IMR-90 (cell line): ENCODE measurements at regions not wholly inside any gene's neighbourhood (a gene's known extent, or its start where the extent isn't known, plus 50 kb on each side); places are given as distances from the start of the nearest gene placed in this dataset.

Experiments used
- ATAC-seq: fragments of 200-7000 bp; cut with Tn5 transposase; 2 replicates; pipeline ENCODE4 v1.9.1; 2020; ENCODE audit warnings: low read depth, mild to moderate bottlenecking, moderate library complexity
- BruUV-seq: library from RNA; stranded (reverse); fragments of 400-500 nt; replicated peaks from 2 replicates; lab custom pipeline; 2021; lab: Mats Ljungman, UMichigan
- CTCF ChIA-PET: fragments of 300-600 bp; formaldehyde crosslinking; extraction: SDS; loops from one replicate; lab custom pipeline; 2021; ENCODE audit warnings: antibody characterized with exemption; lab: Yijun Ruan, JAX
- POLR2A ChIA-PET: fragments of 300-600 bp; sonication (Branson Sonifier 250); formaldehyde crosslinking; loops from one replicate; lab custom pipeline; 2022; ENCODE audit warnings: antibody characterized with exemption; ENCODE audit not compliant: unreplicated experiment; lab: Charles Lee
- DNase-seq: peaks from one replicate; pipeline ENCODE4 v3.0.0; 2013
- H2AFZ ChIP-seq: replicated peaks from 2 replicates; pipeline ENCODE3; 2013; ENCODE audit warnings: low read length, mild to moderate bottlenecking; ENCODE audit not compliant: poor library complexity
- H2AK5ac ChIP-seq: 2 replicates; pipeline ENCODE4 v1.6.1; 2013; ENCODE audit warnings: low read depth, low read length, inconsistent platforms
- H2AK9ac ChIP-seq: replicated peaks from 2 replicates; pipeline ENCODE3; 2013; ENCODE audit warnings: mild to moderate bottlenecking, low read depth, low read length, moderate library complexity; ENCODE audit not compliant: poor library complexity
- H2BK120ac ChIP-seq: 2 replicates; pipeline ENCODE4 v1.6.1; 2013; ENCODE audit warnings: low read depth, low read length, inconsistent platforms
- H2BK15ac ChIP-seq: 3 replicates; pipeline ENCODE4 v1.6.1; 2013; ENCODE audit warnings: low read depth, low read length, inconsistent platforms
- H2BK20ac ChIP-seq: 2 replicates; pipeline ENCODE4 v1.6.1; 2013; ENCODE audit warnings: low read depth, mild to moderate bottlenecking, inconsistent platforms, low read length, moderate library complexity
- H2BK5ac ChIP-seq: 2 replicates; pipeline ENCODE4 v1.6.1; 2013; ENCODE audit warnings: mild to moderate bottlenecking, low read depth, low read length, inconsistent platforms; ENCODE audit not compliant: poor library complexity, severe bottlenecking
- H3K14ac ChIP-seq: replicated peaks from 2 replicates; pipeline ENCODE4 v1.6.1; 2013; ENCODE audit warnings: low read depth, low read length, inconsistent platforms
- H3K18ac ChIP-seq: 2 replicates; pipeline ENCODE4 v1.6.1; 2013; ENCODE audit warnings: low read depth, low read length, control low read depth
- H3K23ac ChIP-seq: 2 replicates; pipeline ENCODE4 v1.6.1; 2013; ENCODE audit warnings: low read depth, low read length, inconsistent platforms
- H3K27ac ChIP-seq: 2 replicates; pipeline ENCODE4 v1.5.1; 2013; ENCODE audit warnings: mild to moderate bottlenecking, control low read depth, low read length; ENCODE audit not compliant: insufficient read depth
- H3K27me3 ChIP-seq: 2 replicates; pipeline ENCODE4 v1.6.1; 2013; ENCODE audit warnings: low read length; ENCODE audit not compliant: control insufficient read depth, insufficient read depth
- H3K36me3 ChIP-seq: 2 replicates; pipeline ENCODE4 v1.6.1; 2013; ENCODE audit warnings: low read length, mixed read lengths; ENCODE audit not compliant: control insufficient read depth, insufficient read depth
- H3K4ac ChIP-seq: 2 replicates; pipeline ENCODE4 v1.6.1; 2013; ENCODE audit warnings: low read depth, low read length, inconsistent platforms
- H3K4me1 ChIP-seq: 2 replicates; pipeline ENCODE4 v1.6.1; 2013; ENCODE audit warnings: low read length, mixed read lengths; ENCODE audit not compliant: control insufficient read depth, insufficient read depth
- H3K4me2 ChIP-seq: 2 replicates; pipeline ENCODE4 v1.6.1; 2013; ENCODE audit warnings: low read depth, mild to moderate bottlenecking, control low read depth, low read length, moderate library complexity
- H3K4me3 ChIP-seq: 2 replicates; pipeline ENCODE4 v1.5.1; 2013; ENCODE audit warnings: low read depth, mild to moderate bottlenecking, control low read depth, low read length, moderate library complexity; ENCODE audit not compliant: insufficient read depth
- H3K56ac ChIP-seq: 2 replicates; pipeline ENCODE4 v1.6.1; 2013; ENCODE audit warnings: low read length, inconsistent platforms; ENCODE audit not compliant: insufficient read depth; ENCODE audit errors: extremely low read depth
- H3K79me1 ChIP-seq, 2 experiments: 2 replicates each; pipeline ENCODE4 v1.6.1; 2013; ENCODE audit warnings: low read length in 2 of 2, inconsistent platforms in 1 of 2, low read depth in 1 of 2
- H3K9ac ChIP-seq: 2 replicates; pipeline ENCODE4 v1.6.1; 2013; ENCODE audit warnings: low read depth, low read length, control low read depth
- H3K9me1 ChIP-seq: 2 replicates; pipeline ENCODE4 v1.6.1; 2013; ENCODE audit warnings: low read length, inconsistent platforms; ENCODE audit not compliant: insufficient read depth
- H3K9me3 ChIP-seq: 2 replicates; pipeline ENCODE4 v1.6.1; 2013; ENCODE audit warnings: low read length; ENCODE audit not compliant: control insufficient read depth, insufficient read depth
- H4K20me1 ChIP-seq: 2 replicates; pipeline ENCODE4 v1.6.1; 2013; ENCODE audit warnings: low read length, inconsistent platforms; ENCODE audit not compliant: insufficient read depth
- H4K5ac ChIP-seq: 2 replicates; pipeline ENCODE4 v1.6.1; 2013; ENCODE audit warnings: mild to moderate bottlenecking, low read depth, low read length, control low read depth
- H4K8ac ChIP-seq, 2 experiments: 2 replicates each; pipeline ENCODE4 v1.6.1; 2013; ENCODE audit warnings: low read depth in 2 of 2, low read length in 2 of 2, control low read depth in 1 of 2, inconsistent platforms in 1 of 2
- H4K91ac ChIP-seq: 2 replicates; pipeline ENCODE4 v1.6.1; 2013; ENCODE audit warnings: low read depth, low read length, inconsistent platforms; ENCODE audit not compliant: insufficient read depth
- BHLHE40 ChIP-seq: fragments of 150-350 bp; IDR thresholded peaks from 2 replicates; pipeline ENCODE4 v1.6.1; 2016; ENCODE audit warnings: mild to moderate bottlenecking, low read depth, low read length
- CEBPB ChIP-seq: IDR thresholded peaks from 2 replicates; pipeline ENCODE4 v1.6.1; 2012; ENCODE audit warnings: low read depth, low read length, improper control_type of control experiment
- CHD1 ChIP-seq: IDR thresholded peaks from 2 replicates; pipeline ENCODE4 v1.6.1; 2012; ENCODE audit warnings: low read depth, low read length, improper control_type of control experiment
- FOS ChIP-seq: fragments of 150-350 bp; IDR thresholded peaks from 2 replicates; pipeline ENCODE4 v1.6.1; 2016; ENCODE audit warnings: low read depth, low read length
- NFE2L2 ChIP-seq: fragments of 150-350 bp; IDR thresholded peaks from 2 replicates; pipeline ENCODE4 v1.6.1; 2016; ENCODE audit warnings: low read depth, mild to moderate bottlenecking, low read length
- POLR2A ChIP-seq: IDR thresholded peaks from 2 replicates; pipeline ENCODE4 v1.6.1; 2012; ENCODE audit warnings: mild to moderate bottlenecking, low read depth, low read length
- RCOR1 ChIP-seq: IDR thresholded peaks from 2 replicates; pipeline ENCODE4 v1.6.1; 2012; ENCODE audit warnings: mild to moderate bottlenecking, low read length, improper control_type of control experiment; ENCODE audit not compliant: insufficient replicate concordance
- RFX5 ChIP-seq: IDR thresholded peaks from 2 replicates; pipeline ENCODE4 v1.8.0; 2012; ENCODE audit warnings: low read depth, mild to moderate bottlenecking, low read length, moderate library complexity
- SMC3 ChIP-seq: fragments of 150-350 bp; IDR thresholded peaks from 2 replicates; pipeline ENCODE4 v1.6.1; 2016; ENCODE audit warnings: low read depth, mild to moderate bottlenecking, antibody characterized with exemption, low read length, moderate library complexity
- WGBS, 2 experiments: methylation state at CpG; one replicate each; pipeline versions ENCODE4 v1.1.5 to v1.1.7; 2013; ENCODE audit warnings: missing lambda C conversion rate in 2 of 2; ENCODE audit not compliant: insufficient read length in 1 of 2; ENCODE audit errors: extremely low coverage in 2 of 2; 5-methylcytosine and 5-hydroxymethylcytosine counted together
- dilution Hi-C: fragments of 300-500 bp; cut with HindIII; formaldehyde crosslinking; loops from one replicate; pipeline ENCODE4 v1.14.3; 2018; ENCODE audit warnings: low sequenced_read_pairs; ENCODE audit not compliant: unreplicated experiment
- in situ Hi-C: fragments of 300-500 bp; cut with MboI; formaldehyde crosslinking; loops from 3 replicates; pipeline ENCODE4 v1.14.3; 2019; ENCODE audit warnings: low sequenced_read_pairs, inconsistent platforms, mixed read lengths
- intact Hi-C: fragments of 100-400 bp; cut with micrococcal nuclease; formaldehyde crosslinking; loops from 2 replicates; pipeline ENCODE4 v1.10.0; 2022
- TF ChIP-seq, protein P1 (sequence below): conservative IDR thresholded peaks from 2 replicates; pipeline ENCODE4 v1.5.1; 2012; ENCODE audit warnings: mild to moderate bottlenecking, low read depth, low read length, improper control_type of control experiment

DNA sequence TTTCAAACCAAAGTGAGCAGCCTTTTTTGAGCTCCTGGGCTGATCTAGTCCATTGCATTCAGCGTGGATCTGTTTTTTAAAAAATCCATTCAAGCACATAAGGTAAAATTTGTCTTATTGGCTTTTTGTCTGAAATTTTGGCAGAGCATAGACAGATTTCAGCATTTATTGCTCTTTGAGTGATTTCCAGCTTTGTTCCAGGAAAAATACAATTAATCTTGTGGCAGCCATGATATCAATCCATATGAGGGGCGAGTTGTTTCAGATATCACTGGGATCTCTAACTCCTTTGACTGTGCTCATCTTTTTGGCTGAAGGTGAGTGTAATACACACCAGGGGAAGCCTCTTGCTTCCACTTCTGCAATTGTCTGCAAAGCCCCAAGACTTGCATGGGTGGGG lies 523.9 kb downstream of the SLC4A3 start:
- no peak overlapping the region for H2BK20ac ChIP-seq

More for the DNA sequence above, 523.9 kb downstream of the SLC4A3 start:
- ATAC-seq (no peak), DNase-seq (no peak)
- Histone ChIP-seq H2BK15ac (no peak overlapping the region), H3K27me3 (no peaks in the 10 kb centered on the region), H3K23ac (no peak overlapping the region), H3K18ac (no peak overlapping the region), H3K79me1 (no peaks in the 10 kb centered on the region), H3K4ac (no peak overlapping the region), H4K5ac (no peak overlapping the region), H2BK120ac (no peak overlapping the region), H3K56ac (no peak overlapping the region), H4K8ac (no peak overlapping the region), H3K4me1 (peaks cover 2% of the 10 kb centered on the region; the same call in 1 of the 2 replicates), H4K91ac (no peak overlapping the region), H3K4me3 (no peak overlapping the region), H2AFZ (no peak overlapping the region), H4K20me1 (no peaks in the 10 kb centered on the region), H3K9me1 (no peaks in the 10 kb centered on the region), H3K36me3 (no peaks in the 10 kb centered on the region), H3K4me2 (no peak overlapping the region), H2BK5ac (no peak overlapping the region), H3K14ac (no peak overlapping the region), H3K9me3 (no peaks in the 10 kb centered on the region), H2AK5ac (no peak overlapping the region), H2AK9ac (no peak overlapping the region), H3K9ac (no peak overlapping the region), H3K27ac (no peak overlapping the region)
- intact Hi-C loops, result no loop called here
- WGBS, 2 experiments, result 100% methylated on average over 1 of the region's 2 CpGs; no CpG with 5 or more reads in 1 of the 2 experiments
- BruUV-seq, result no TSS peak
- POLR2A ChIA-PET, result no interaction called here
- TF ChIP-seq SMC3, result no peak
- no peak for TF ChIP-seq POLR2A
- no peak for TF ChIP-seq FOS
- TF ChIP-seq RFX5, result no peak
- no peak for TF ChIP-seq CEBPB
- TF ChIP-seq BHLHE40, result no peak
- TF ChIP-seq, protein P1, sequence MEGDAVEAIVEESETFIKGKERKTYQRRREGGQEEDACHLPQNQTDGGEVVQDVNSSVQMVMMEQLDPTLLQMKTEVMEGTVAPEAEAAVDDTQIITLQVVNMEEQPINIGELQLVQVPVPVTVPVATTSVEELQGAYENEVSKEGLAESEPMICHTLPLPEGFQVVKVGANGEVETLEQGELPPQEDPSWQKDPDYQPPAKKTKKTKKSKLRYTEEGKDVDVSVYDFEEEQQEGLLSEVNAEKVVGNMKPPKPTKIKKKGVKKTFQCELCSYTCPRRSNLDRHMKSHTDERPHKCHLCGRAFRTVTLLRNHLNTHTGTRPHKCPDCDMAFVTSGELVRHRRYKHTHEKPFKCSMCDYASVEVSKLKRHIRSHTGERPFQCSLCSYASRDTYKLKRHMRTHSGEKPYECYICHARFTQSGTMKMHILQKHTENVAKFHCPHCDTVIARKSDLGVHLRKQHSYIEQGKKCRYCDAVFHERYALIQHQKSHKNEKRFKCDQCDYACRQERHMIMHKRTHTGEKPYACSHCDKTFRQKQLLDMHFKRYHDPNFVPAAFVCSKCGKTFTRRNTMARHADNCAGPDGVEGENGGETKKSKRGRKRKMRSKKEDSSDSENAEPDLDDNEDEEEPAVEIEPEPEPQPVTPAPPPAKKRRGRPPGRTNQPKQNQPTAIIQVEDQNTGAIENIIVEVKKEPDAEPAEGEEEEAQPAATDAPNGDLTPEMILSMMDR, result no peak
- TF ChIP-seq NFE2L2, result no peak
- no peak for TF ChIP-seq RCOR1
- no peak for TF ChIP-seq CHD1
- CTCF ChIA-PET, result no interaction called here
- in situ Hi-C loops, result no loop called here
- dilution Hi-C loops, result no loop called here
